GM23248 (cell line): ENCODE measurements at regions not wholly inside any gene's neighbourhood (a gene's known extent, or its start where the extent isn't known, plus 50 kb on each side); places are given as distances from the start of the nearest gene placed in this dataset.

Source experiments
- EZH2 ChIP-seq: fragments of 200-600 bp; sonication (generic); IDR thresholded peaks from 2 replicates; pipeline ENCODE4 v1.6.1; 2018; ENCODE audit warnings: antibody characterized with exemption, mild to moderate bottlenecking; ENCODE audit not compliant: insufficient read depth, poor library complexity, severe bottlenecking
- EZH2phosphoT487 ChIP-seq: fragments of 200-600 bp; sonication (generic); IDR thresholded peaks from 2 replicates; pipeline ENCODE4 v1.6.1; 2018; ENCODE audit warnings: antibody characterized with exemption, moderate library complexity, mild to moderate bottlenecking, low read depth; ENCODE audit not compliant: insufficient read depth

DNA sequence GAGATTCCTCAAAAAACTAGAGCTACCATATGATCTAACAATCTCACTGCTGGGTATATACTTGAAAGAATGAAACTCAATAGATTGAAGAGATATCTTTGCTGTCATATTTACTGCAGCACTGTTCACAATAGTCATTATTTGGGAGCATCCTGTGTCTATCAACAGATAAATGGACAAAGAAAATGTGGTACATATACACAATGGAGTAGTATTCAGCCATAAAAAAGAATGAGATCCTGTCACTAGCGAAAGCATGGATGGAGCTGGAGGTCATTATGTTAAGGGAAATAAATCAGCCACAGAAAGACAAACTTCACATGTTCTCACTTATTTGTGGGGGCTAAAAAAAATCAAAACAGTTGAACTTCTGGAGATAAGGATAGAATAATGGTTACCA is 505.7 kb upstream of the ARRDC3 start:
- TF ChIP-seq EZH2 (no peak), EZH2phosphoT487 (no peak)
